ENCODE measurements at regions not wholly inside any gene's neighbourhood (a gene's known extent, or its start where the extent isn't known, plus 50 kb on each side); places are given as distances from the start of the nearest gene placed in this dataset.

DNA sequence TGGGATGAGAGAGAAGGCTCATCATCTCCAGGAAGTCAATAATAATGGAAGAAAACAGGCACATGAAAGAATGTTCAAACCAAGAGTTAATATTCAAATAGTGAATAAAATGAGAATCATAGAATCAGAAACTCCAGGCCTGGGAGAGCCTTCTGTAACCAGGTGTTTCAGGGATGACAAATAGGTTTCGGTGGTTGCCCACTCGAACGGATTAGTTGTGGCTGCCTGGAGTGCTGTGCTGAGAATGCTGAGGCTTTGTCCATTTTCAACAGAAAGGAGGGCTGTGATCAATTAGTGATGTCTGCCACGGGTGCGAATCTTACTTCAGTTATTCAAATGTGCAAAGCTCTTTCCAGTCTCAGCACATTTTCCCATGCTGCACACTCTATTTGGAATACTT, 227.3 kb downstream of the INSIG2 start:
- TF ChIP-seq, protein P1, sequence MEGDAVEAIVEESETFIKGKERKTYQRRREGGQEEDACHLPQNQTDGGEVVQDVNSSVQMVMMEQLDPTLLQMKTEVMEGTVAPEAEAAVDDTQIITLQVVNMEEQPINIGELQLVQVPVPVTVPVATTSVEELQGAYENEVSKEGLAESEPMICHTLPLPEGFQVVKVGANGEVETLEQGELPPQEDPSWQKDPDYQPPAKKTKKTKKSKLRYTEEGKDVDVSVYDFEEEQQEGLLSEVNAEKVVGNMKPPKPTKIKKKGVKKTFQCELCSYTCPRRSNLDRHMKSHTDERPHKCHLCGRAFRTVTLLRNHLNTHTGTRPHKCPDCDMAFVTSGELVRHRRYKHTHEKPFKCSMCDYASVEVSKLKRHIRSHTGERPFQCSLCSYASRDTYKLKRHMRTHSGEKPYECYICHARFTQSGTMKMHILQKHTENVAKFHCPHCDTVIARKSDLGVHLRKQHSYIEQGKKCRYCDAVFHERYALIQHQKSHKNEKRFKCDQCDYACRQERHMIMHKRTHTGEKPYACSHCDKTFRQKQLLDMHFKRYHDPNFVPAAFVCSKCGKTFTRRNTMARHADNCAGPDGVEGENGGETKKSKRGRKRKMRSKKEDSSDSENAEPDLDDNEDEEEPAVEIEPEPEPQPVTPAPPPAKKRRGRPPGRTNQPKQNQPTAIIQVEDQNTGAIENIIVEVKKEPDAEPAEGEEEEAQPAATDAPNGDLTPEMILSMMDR (conservative IDR thresholded peaks at IDR 0.05; ENCODE audit: low read length) = no peak
- TF ChIP-seq EZH2phosphoT487 (IDR thresholded peaks at IDR 0.05; ENCODE audit: borderline replicate concordance) = no peak
